H1 (cell line): ENCODE measurements at regions not wholly inside any gene's neighbourhood (a gene's known extent, or its start where the extent isn't known, plus 50 kb on each side); places are given as distances from the start of the nearest gene placed in this dataset.

Source experiments
- CTCF ChIP-seq, 3 experiments: IDR thresholded peaks; 1 replicate in 2 of 3; 2 replicates in 1 of 3; pipeline versions ENCODE4 v1.5.1 to v1.6.1; 2011; ENCODE audit warnings: low read length in 3 of 3, mild to moderate bottlenecking in 3 of 3, inconsistent platforms in 2 of 3, low read depth in 1 of 3, moderate library complexity in 1 of 3; ENCODE audit not compliant: insufficient read depth in 1 of 3; ENCODE audit errors: control extremely low read depth in 1 of 3
- HDAC2 ChIP-seq, 2 experiments: fragments of 300-600 bp in 1 of 2; sonication (generic) in 1 of 2; IDR thresholded peaks; 2 replicates each; pipeline ENCODE4 v1.6.1; 2011 to 2012; ENCODE audit warnings: low read depth in 2 of 2, low read length in 2 of 2, mild to moderate bottlenecking in 2 of 2, moderate library complexity in 2 of 2, borderline replicate concordance in 1 of 2, inconsistent platforms in 1 of 2
- HDAC6 ChIP-seq: IDR thresholded peaks from one replicate; pipeline ENCODE4 v1.7.1; 2012; ENCODE audit warnings: low read depth, mild to moderate bottlenecking, inconsistent platforms, low read length, moderate library complexity
- KDM5A ChIP-seq: fragments of 200-600 bp; IDR thresholded peaks from 2 replicates; pipeline ENCODE4 v1.7.1; 2012; ENCODE audit warnings: mild to moderate bottlenecking, low read length, inconsistent platforms, mixed read lengths
- MAFK ChIP-seq: IDR thresholded peaks from 2 replicates; pipeline ENCODE4 v1.6.1; 2012; ENCODE audit warnings: low read depth, mild to moderate bottlenecking, improper control_type of control experiment, low read length
- RBBP5 ChIP-seq: IDR thresholded peaks from 2 replicates; pipeline ENCODE4 v1.7.1; 2012; ENCODE audit warnings: low read depth, mild to moderate bottlenecking, inconsistent platforms, low read length, moderate library complexity, borderline replicate concordance
- TAF1 ChIP-seq: IDR thresholded peaks from 2 replicates; pipeline ENCODE4 v1.6.1; 2011; ENCODE audit warnings: mild to moderate bottlenecking, low read depth, low read length
- TBP ChIP-seq: IDR thresholded peaks from 2 replicates; pipeline ENCODE4 v1.6.1; 2011; ENCODE audit warnings: low read depth, low read length, improper control_type of control experiment

DNA sequence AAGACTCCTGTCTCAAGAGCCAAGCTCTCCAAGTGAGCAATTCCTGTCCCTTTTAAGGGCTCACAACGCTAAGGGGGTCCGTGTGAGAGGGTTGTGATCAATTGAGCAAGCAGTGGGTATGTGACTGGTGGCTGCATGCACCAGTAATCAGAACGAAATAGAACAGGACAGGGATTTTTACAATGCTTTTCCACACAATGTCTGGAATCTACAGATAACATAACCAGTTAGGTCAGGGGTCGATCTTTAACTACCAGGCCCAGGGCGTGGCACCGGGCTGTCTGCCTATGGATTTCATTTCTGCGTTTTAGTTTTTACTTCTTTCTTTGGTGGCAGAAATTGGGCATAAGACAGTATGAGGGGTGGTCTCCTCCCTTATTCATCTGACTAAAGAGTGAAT, 54.9 kb upstream of the SP4 start:
- TF ChIP-seq HDAC6 (no peak), TAF1 (no peak), RBBP5 (no peak), HDAC2 (IDR thresholded peaks at IDR 0.05; ENCODE audit: borderline replicate concordance in 1 of 2, low read depth in 2 of 2, low read length in 2 of 2) (no peak), MAFK (no peak), KDM5A (no peak), CTCF (IDR thresholded peaks at IDR 0.05; ENCODE audit: control extremely low read depth in 1 of 3, insufficient read depth in 1 of 3, low read depth in 1 of 3, low read length in 3 of 3) (no peak), TBP (no peak)
